Endothelial cell of umbilical vein (primary cell): ENCODE measurements at regions not wholly inside any gene's neighbourhood (a gene's known extent, or its start where the extent isn't known, plus 50 kb on each side); places are given as distances from the start of the nearest gene placed in this dataset.

Experiments used
- CTCF ChIP-seq, 2 donors: IDR thresholded peaks; 1 replicate in 1 of 2; 2 replicates in 1 of 2; pipeline ENCODE4 v1.5.1; 2011; ENCODE audit warnings: low read length in 2 of 2, mild to moderate bottlenecking in 2 of 2, moderate library complexity in 2 of 2, control low read depth in 1 of 2, inconsistent platforms in 1 of 2, low read depth in 1 of 2; ENCODE audit not compliant: insufficient read depth in 1 of 2; ENCODE audit errors: extremely low read depth in 1 of 2
- EZH2 ChIP-seq: IDR thresholded peaks from 2 replicates; pipeline ENCODE4 v1.6.1; 2012; ENCODE audit warnings: borderline replicate concordance, low read depth, mild to moderate bottlenecking, moderate library complexity, low read length, inconsistent platforms; ENCODE audit not compliant: severe bottlenecking
- GATA2 ChIP-seq: IDR thresholded peaks from 2 replicates; pipeline ENCODE4 v1.7.0; 2011; ENCODE audit warnings: low read depth, mild to moderate bottlenecking, moderate library complexity, mixed read lengths, low read length; ENCODE audit not compliant: insufficient read length, insufficient read depth
- MAX ChIP-seq: IDR thresholded peaks from 2 replicates; pipeline ENCODE4 v1.6.1; 2011; ENCODE audit not compliant: insufficient read depth, insufficient read length
- MYC ChIP-seq: IDR thresholded peaks from one replicate; pipeline ENCODE4 v1.6.1; 2011; ENCODE audit warnings: mild to moderate bottlenecking, low read depth, low read length
- POLR2A ChIP-seq: IDR thresholded peaks from 2 replicates; pipeline ENCODE4 v1.6.1; 2012; ENCODE audit warnings: low read depth, mild to moderate bottlenecking, control low read depth, low read length
- POLR2AphosphoS5 ChIP-seq: IDR thresholded peaks from 2 replicates; pipeline ENCODE4 v1.6.1; 2012; ENCODE audit warnings: low read depth, mild to moderate bottlenecking, control low read depth, low read length, moderate library complexity; ENCODE audit not compliant: insufficient read depth

DNA sequence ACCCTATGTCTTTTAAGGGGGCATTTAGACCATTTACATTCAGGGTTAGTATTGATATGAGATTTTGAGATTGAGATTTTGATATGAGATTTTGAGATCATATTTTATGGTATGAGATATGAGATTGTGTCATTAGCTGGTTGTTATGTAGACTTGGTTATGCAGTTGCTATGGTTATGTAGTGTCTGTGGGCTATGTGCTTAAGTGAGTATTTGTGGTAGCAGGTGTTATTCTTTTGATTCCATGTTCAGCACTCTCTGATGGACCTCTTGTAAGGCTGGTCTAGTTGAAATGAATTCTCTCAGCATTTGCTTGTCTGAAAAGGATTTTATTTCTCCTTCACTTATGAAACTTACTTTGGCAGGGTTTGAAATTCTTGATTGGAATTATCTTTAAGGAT, 225.4 kb downstream of the SATB1 start:
- TF ChIP-seq EZH2 (no peak), GATA2 (no peak), CTCF (IDR thresholded peaks at IDR 0.05; ENCODE audit: extremely low read depth in 1 of 2, insufficient read depth in 1 of 2, low read depth in 1 of 2, low read length in 2 of 2) (no peak), MYC (no peak), POLR2AphosphoS5 (no peak), POLR2A (no peak), MAX (no peak)
